ENCODE measurements at regions not wholly inside any gene's neighbourhood (a gene's known extent, or its start where the extent isn't known, plus 50 kb on each side); places are given as distances from the start of the nearest gene placed in this dataset.

- peak; percentile 58 for TF ChIP-seq ZNF687 (CRISPR knock-in tag; IDR thresholded peaks at IDR 0.05)
- TF ChIP-seq CTCF (CRISPR knock-in tag; IDR thresholded peaks at IDR 0.05) = peak; percentile 86
- TF ChIP-seq SMC3 (IDR thresholded peaks at IDR 0.05; ENCODE audit: low read length) = peak; percentile 18; the same call in 1 of the 2 replicates
- TF ChIP-seq MAX (IDR thresholded peaks at IDR 0.05) = no peak; the same call in 1 of the 2 replicates
- no peak for TF ChIP-seq ZNF20 (CRISPR knock-in tag; IDR thresholded peaks at IDR 0.05)
- no peak for TF ChIP-seq TOE1 (CRISPR knock-in tag; IDR thresholded peaks at IDR 0.05)
- TF ChIP-seq ZNF652 (CRISPR knock-in tag; IDR thresholded peaks at IDR 0.05; ENCODE audit: borderline replicate concordance, low read depth) = peak; percentile 5; the same call in 1 of the 2 replicates
- no peak for TF ChIP-seq ZBTB1 (CRISPR knock-in tag; IDR thresholded peaks at IDR 0.05; ENCODE audit: borderline replicate concordance)
- no peak for TF ChIP-seq ZBTB20 (CRISPR knock-in tag; IDR thresholded peaks at IDR 0.05; ENCODE audit: borderline replicate concordance, low read depth)
- no peak for TF ChIP-seq GABPB1 (CRISPR knock-in tag; IDR thresholded peaks at IDR 0.05)
- TF ChIP-seq, protein P1, sequence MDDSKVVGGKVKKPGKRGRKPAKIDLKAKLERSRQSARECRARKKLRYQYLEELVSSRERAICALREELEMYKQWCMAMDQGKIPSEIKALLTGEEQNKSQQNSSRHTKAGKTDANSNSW (CRISPR knock-in tag; IDR thresholded peaks at IDR 0.05; ENCODE audit: borderline replicate concordance) = no peak
- TF ChIP-seq ZNF331 (CRISPR knock-in tag; IDR thresholded peaks at IDR 0.05) = peak; percentile 47; the same call in 1 of the 2 replicates
- TF ChIP-seq STAG1 (CRISPR knock-in tag; IDR thresholded peaks at IDR 0.05) = peak; percentile 74
- no peak for TF ChIP-seq ZNF143 (CRISPR knock-in tag; IDR thresholded peaks at IDR 0.05)
- TF ChIP-seq ZNF720 (CRISPR knock-in tag; IDR thresholded peaks at IDR 0.05) = no peak
- TF ChIP-seq NR2F6 (IDR thresholded peaks at IDR 0.05) = no peak
- peak; percentile 53; the same call in 1 of the 2 replicates for TF ChIP-seq NR2F6 (CRISPR knock-in tag; IDR thresholded peaks at IDR 0.05)
- TF ChIP-seq, protein P2, sequence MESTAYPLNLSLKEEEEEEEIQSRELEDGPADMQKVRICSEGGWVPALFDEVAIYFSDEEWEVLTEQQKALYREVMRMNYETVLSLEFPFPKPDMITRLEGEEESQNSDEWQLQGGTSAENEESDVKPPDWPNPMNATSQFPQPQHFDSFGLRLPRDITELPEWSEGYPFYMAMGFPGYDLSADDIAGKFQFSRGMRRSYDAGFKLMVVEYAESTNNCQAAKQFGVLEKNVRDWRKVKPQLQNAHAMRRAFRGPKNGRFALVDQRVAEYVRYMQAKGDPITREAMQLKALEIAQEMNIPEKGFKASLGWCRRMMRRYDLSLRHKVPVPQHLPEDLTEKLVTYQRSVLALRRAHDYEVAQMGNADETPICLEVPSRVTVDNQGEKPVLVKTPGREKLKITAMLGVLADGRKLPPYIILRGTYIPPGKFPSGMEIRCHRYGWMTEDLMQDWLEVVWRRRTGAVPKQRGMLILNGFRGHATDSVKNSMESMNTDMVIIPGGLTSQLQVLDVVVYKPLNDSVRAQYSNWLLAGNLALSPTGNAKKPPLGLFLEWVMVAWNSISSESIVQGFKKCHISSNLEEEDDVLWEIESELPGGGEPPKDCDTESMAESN (CRISPR knock-in tag; conservative IDR thresholded peaks at IDR 0.05) = no peak
Measured at GRCh38 chr4:38449506-38450174, 214.4 kb upstream of the KLF3 start (continued).
